HG03571 (cell line): ENCODE measurements at regions not wholly inside any gene's neighbourhood (a gene's known extent, or its start where the extent isn't known, plus 50 kb on each side); places are given as distances from the start of the nearest gene placed in this dataset.

Experiments
- ATAC-seq: cut with Tn5 transposase; IDR thresholded peaks from one replicate; pipeline ENCODE4 v1.9.1; 2021; ENCODE audit not compliant: unreplicated experiment

DNA sequence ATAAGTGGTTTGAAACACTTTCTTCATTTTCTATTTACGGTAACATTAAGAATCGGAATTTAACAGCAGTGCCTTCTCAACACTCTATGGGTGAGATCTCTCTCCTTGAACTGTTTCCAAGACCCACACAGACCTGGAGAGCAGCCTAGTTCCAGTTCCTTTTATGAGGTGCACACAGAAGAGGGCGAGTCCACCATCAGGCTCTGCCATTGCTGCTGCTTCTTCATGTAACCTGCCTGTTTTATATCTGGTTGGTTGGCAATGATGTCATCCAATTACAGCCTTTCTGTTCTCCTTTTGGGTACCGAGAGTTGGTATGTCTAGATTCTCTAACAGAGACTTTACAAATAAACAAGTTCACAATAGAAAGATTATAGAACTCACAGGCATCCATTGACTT is 225.7 kb downstream of the UTP18 start:
- no peak for ATAC-seq

DNA sequence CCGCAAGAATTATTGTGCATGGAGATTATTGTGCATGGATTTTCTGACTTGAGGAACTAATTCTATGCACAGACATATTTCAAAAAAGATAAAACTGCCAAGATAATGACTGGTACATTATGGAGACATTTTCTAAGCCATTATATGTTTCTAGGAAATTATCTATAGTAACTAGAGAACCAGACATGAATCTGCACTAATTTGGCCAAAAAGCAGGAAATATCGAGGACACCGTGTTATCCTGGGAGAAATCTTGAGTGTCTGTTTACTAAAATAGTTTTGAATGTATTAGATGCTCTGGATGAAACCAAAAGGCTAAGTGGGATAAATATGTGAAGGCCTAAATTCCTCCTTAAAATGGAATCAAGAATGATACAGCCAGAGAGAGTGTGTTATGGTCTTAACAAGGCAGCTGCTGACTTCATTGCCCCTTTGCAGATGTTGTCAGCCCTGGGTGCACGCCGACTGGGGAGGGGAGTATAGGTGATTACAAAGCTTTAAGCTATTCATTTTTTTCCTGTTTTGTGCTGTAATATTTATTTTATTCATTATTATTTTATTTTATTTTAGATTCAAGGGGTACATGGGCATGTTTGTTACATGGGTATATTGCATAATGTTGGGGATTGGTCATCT is 226.7 kb downstream of the UTP18 start:
- no peak for ATAC-seq

DNA sequence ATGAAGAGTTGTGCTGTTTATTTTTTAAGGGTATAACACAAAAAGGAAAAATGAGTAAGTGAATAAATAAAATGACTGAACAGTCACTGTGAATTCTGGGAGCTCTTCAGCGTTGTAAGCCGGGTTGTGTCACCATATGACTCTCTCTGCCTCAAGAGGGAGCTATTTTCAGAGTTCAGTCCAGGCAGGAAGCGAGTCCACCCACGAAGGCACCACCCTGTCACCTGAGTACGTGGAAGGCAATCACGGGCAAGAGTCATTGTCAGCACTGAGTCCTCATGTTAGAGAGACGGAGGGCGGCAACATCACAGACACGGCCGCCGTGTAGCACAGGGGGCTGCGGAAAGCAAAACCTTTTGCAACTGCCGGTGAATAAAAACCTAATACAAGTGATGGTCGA is 227.6 kb downstream of the UTP18 start:
- ATAC-seq, result no peak

DNA sequence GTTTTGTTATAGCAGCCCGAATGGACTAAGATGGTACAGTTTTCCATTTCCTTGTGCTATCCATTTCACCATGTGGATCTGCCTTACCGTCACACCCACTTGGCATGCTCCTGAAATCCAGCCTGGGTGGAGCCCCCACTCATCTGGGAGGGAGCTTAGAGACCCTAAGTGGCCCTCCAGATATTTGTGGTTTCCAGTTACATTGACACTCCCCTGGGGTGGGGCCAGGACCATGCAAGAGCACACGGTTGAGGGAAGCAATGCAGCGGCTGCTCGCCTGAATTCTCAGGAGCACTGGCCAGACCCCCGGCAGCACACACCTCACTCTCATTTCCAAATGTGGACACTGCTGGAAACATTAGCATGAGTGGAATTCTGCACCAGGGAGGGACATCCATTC is 231.1 kb downstream of the UTP18 start:
- no peak for ATAC-seq

DNA sequence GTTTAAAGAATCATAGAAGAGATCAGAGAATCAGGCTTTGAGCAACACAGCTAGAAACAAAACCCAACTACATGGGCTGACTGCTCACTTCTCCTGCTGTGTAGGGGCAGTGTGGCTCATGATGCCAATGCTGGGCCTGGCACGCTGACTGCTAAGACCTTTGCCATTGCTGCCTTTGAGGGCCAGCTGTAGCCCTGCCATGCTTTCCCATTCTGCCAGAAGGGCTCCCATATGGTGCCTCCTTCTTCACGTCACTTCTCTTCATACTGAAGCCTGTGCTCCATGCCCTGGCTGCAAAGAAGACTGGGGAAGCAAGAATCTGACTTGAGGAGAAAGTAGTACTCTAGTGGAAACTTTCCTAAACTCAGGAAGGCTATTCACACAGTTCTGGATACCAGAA is 232.9 kb downstream of the UTP18 start:
- no peak for ATAC-seq

DNA sequence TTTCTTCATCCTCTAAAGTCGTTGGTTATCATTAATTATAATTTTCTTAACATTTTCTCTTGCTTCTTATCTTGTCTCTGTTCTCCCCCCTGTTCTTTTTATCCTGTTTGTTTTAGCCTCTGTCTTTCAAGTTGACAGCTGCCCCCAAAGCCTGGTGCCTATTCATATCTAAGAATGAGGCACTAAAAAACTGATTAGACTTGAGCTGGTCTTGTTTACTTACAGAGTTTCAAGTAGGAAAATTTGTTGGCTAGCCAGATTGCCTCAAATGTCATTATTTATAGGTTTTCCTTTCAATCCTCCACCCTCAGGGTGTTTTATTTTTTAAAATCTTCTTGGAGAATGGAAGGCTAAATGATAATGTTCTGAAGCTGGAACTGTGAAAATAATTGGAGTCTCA is 236.0 kb downstream of the UTP18 start:
- no peak for ATAC-seq

DNA sequence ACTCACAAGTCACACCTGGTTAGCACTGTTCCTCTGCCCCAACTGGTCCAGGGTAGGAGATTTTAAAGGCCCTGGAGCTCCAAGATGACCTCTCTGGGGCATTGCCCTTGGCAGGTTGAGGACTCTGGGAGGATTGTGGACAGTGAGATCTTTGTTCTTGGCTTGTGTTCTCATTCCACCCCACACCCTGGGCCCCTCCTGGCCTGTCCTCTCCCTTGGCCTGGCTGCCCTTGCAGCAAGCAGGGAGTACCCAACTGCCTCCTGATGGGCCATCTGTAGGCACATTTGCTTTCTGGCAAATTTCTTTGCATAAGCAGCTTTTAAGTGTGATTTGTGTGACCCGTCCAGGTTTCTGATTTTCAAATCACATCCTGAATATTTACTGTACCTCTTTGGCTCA is 239.6 kb downstream of the UTP18 start:
- ATAC-seq, result no peak

DNA sequence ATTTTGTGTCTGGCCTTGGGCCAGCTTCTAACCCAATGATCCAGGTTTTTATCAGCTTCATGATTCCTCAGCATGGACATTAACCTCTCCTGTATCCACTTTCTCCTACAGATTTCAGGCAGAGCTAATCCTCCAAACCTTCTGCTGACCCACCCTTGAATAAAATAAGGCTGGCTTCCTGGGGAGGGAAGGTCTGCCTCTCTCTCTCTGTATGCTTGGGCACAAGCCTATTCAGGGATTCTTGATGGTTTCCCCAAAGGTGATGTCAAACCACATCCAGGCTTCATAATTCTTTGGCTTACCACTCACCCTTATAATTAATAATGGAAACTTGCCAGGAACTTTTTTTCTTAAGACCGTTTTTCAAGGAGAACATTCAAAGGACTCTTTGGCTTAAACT is 240.1 kb downstream of the UTP18 start:
- ATAC-seq, result no peak

DNA sequence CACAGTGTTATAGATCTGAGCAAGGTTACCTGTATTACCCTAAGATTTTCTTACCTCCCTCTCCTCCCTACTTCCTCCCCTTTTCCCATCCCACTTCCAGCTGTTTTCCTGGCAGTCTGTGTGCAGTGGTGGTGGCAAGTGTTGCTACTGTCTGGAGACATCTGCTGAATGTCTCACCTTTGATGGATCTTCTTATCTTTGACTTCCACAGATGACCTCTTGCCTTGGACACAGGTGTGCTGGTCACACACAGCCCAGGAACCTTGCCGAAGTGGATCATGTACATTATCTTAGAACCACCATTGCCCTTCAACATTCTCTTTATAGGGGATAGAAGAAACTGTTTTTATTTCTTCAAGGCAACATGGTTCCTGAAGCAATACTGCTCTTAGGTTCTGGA is 245.1 kb downstream of the UTP18 start:
- no peak for ATAC-seq

DNA sequence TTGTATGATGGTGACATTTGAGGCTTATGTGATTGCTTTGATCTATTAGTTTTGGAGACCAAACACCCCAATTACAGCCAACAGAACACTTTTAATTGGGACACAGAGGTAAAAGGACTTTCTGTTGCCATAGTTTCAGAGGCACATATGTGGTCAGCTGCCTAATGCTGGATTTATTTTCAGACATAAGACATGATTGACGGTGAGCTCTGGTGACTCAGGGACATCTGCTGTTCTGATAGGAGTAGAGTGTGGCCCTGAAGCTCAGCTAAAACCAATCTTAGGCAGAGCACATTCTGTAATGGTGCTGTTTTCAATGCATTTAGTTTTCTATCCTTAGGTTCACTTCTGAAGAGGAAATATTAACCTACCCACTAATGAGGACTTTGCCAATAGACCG is 247.1 kb downstream of the UTP18 start:
- no peak for ATAC-seq

DNA sequence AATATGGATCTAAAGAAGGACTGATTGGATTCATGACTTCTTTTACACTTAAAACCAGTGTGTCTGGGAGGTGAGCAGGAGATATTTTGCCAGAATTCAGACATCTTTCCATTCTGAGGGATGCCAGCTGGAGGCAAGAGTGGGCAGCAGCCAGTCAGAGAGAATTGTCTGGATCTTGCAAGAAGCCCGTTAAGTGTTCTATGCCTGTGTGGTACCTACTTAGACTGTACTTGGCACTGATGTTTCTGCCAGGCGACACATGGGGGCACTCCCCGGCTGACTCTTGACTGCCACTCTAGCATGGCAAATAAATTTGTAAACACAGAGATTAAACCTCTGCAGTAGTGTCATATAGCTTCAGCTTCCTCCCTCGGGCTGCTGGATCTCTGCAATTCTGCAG is 247.7 kb downstream of the UTP18 start:
- no peak for ATAC-seq

DNA sequence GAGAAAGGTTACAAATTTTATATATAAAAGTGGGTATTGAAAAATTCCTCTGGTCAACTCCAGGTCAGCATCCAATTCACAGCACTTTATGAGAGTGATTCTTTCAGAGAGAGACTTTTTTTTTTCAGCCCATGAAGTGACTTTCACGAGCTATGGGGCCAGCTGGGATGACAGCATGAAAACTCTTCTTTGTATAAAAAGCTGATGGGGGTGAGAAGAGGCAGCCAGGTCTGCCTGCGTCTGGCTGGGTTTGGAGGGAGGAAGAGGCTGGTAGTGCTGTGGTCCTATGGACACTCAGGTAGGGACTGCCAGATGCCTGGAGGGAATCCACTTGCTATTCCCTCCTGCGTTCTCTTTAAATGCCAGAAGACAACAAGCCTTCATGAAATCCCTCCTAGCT is 250.6 kb downstream of the UTP18 start:
- no peak for ATAC-seq

DNA sequence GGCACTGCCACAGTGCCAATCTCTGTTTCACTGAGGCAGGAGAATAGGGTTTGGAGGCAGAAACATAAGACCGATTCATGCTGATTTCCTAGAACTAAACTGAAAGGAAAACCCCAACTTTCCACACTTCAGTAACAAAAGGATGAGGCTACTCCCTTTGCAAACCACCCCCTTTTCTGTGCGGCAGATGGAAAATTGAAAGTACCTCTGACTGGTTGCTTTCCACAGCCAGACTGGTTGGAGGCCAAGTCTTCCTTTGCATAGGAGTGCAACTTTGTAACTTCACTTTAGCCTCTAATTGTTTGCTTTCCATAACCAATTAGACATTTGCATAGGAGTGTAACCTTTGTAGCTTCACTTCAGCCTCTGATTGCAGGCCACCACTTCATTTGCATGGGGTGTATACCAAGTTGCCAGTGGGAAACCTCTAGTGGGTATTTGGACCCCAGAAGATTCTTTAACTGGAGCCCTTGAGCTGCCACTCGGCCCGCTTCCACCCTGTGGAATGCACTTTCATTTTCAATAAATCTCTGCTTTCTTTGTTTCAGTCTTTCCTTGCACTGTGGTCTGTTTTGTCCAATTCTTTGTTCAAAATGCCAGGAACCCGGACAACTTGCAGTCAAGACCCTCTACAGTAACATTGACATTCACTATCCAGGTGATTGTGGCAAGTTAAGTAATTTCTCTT is 252.0 kb downstream of the UTP18 start:
- ATAC-seq, result no peak

DNA sequence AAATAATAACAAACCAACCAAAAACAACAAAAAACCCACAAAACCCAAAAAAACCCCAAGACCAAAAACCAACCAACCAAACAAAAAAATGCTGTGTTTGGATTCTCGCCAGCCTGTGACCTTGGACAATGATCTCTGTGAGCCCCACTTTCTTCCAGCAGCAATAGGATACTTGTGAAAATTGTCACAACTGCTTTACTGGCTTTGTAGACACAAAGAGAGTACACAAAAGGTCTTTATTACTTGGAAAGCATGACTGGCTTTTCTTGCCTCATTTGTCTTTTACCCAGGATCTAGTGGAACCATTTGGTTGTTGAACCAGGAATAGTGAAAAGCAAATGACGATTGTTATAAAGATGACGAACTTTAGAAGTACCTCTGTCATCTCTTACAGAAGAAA is 256.6 kb downstream of the UTP18 start:
- no peak for ATAC-seq

DNA sequence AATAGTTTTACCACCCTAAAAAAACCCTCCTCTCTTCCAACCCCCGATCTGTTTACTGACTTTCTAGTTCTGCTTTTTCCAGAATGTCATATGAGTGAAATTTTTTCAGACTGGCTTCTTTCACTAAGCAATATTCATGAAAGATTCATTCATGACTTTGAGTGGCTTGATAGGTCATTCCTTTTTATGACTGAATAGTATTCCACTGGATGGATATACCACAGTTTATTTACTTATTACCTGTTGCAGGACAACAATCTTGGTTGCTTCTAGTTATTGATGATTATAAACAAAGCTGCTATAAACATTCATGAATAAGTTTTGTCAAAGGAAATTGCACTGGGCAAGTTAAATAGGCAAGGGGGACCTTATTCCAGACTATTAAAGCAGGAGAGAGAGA is 264.2 kb downstream of the UTP18 start:
- ATAC-seq, result no peak

DNA sequence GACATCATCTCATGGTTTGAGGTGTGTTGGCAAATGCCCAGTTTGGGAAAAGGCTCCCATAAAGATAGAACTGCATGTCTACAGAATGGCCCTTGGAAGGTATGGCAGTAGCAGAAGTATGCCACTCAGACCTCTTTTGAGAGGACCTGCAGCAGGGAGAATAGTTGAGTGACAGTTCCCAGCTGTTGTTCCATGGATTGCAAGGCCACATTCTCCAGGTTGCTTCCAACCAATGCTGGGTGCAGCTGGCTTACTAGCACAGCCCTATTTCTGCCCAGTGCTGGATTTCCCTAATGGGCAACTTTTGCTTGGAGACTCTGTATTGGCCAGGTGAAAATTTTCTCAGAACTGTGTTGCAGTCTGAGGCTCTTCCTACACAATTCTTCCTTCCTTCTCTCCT is 266.2 kb downstream of the UTP18 start:
- no peak for ATAC-seq

DNA sequence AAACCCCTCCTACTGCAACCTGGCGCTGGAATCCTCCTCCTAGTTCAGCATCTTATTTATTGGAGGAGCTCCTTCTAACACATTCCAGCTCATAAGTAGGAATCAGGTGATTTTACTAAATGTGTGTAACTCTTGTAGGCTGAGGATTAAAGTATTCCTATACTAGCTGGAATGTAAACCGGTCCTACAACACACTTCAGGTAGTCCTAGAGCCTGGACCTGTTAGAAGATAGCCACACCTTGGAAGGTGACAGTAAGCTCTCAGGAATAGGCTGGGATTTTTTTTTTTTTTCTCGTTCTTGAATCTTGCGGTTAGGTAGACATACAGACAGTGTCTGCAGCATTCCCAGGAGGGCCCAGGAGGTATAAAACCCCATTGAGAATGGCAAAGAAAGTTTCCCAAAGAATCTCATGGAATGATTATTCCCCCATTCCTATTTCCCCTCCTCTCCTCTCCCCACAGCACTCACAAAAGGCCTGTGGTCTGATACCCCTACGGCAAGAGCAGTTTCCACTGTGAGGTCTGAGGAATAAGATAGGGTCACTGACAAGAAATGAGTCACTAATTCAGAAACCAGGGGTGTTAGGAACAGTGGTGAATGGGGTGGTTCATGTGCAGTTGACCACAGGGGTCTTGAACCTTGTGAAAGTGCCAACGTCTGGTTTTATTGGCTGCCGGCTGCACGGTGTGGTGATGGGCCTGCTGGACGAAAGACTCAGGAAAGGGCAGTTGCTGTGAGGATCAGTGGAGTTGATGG is 267.1 kb downstream of the UTP18 start:
- no peak for ATAC-seq

DNA sequence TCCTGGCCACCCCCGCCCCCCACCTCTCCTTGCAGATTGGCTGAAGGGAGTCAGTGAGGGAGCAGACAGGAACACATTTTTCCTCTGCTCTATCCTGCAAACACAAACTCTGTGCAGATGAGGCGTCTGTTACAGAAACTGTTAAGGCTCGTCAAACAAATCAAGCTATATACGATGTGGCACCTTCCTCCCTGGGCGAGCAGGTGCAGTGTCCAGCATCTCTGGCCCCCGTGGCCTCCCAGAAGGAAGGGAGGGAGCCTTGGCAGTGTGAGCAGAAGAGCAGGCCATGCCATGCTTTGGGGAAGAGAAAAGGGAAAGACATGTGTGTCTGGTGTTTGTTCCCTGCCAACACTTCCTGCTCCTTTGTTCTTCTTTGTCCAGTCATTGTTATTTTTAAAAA is 267.8 kb downstream of the UTP18 start:
- no peak for ATAC-seq

DNA sequence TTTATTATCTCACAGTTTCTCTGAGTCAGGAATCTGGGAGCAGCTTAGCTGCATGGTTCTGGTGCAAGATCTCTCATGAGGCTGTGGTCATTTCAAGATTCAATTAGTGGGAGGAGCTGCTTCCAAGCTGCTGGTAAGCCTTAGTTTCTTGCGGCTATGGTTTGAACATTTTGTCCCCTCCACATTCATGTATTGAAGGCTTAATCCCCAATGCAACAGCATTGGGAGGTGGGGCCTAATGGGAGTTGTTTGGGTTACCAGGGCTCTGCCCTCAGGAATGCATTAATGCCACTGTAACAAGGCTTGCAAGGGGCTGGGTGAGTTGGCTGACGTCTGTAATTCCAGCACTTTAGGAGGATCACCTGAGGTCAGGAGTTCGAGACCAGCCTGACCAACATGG is 272.9 kb downstream of the UTP18 start:
- no peak for ATAC-seq

DNA sequence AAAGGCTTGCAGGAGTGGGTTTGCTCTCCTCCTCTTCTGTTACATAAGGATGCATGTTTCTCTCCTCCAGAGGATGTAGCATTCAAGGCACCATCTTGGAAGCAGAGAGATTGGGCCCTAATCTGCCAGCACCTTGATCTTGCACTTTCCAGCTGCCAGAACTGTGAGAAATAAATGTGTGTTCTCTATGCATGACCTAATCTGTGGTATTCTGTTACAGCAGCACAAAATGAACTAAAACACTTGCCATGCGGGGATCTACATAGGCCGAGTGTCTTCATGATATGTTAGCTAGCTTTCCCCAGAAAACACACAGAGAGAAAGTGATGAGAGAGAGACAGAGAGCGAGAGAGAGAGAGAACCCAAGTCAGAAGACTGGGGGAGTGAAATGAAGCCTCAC is 273.5 kb downstream of the UTP18 start:
- ATAC-seq, result no peak

DNA sequence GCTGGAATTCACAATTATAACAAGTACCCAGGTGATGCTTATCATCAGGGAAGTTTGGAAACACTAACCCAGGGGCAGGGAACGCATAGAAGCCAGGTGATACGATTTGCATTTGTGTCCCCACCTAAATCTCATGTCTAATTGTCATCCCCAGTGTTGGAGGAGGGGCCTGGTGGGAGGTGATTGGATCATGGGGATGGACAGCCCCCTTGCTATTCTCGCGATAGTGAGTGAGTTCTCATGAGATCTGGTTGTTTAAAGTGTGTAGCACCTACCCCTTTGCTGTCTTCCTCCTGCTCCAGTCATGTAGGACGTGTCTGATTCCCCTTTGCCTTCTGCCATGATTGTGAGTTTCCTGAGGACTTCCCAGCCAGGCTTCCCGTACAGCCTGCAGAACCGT is 276.3 kb downstream of the UTP18 start:
- ATAC-seq, result no peak

DNA sequence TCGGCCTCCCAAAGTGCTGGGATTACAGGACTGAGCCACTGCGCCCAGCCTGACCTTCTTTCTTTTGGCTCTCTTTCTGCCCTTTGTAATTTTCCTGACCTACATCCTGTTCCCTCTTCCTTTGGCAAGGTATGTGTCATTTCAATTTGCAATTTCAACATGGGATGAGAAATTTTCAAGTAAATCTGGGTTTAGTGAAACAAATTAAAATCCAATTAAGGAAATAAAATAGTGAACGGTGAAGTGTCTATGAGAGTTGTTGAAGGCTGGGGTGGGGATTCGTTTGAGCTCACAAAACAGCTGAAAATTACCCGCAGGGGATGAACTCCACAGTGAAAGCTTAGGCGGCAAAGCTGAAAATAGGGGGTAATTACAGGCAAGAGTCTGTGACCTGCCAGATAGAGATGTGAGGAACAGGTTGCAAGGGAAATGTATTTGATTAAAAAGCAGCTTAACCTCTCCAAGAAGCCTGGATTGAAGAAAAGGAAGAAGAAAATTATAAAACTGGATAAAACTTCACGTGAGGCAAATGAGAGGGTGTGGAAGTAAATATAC is 277.7 kb downstream of the UTP18 start:
- no peak for ATAC-seq
